PC-3 (cell line): ENCODE measurements at regions not wholly inside any gene's neighbourhood (a gene's known extent, or its start where the extent isn't known, plus 50 kb on each side); places are given as distances from the start of the nearest gene placed in this dataset.

Experiments
- EZH2 ChIP-seq: fragments of 300-600 bp; sonication (generic); IDR thresholded peaks from one replicate; pipeline ENCODE4 v1.6.1; 2017; ENCODE audit warnings: antibody characterized with exemption, mild to moderate bottlenecking, low read length; ENCODE audit not compliant: unreplicated experiment
- EZH2phosphoT487 ChIP-seq: fragments of 300-600 bp; sonication (generic); IDR thresholded peaks from 2 replicates; pipeline ENCODE4 v1.6.1; 2018; ENCODE audit warnings: mild to moderate bottlenecking, antibody characterized with exemption, low read length, borderline replicate concordance
- TF ChIP-seq, protein P1 (sequence below): fragments of 300-600 bp; sonication (generic); conservative IDR thresholded peaks from 2 replicates; pipeline ENCODE4 v1.5.1; 2017; ENCODE audit warnings: antibody characterized with exemption, low read depth, mild to moderate bottlenecking, low read length

DNA sequence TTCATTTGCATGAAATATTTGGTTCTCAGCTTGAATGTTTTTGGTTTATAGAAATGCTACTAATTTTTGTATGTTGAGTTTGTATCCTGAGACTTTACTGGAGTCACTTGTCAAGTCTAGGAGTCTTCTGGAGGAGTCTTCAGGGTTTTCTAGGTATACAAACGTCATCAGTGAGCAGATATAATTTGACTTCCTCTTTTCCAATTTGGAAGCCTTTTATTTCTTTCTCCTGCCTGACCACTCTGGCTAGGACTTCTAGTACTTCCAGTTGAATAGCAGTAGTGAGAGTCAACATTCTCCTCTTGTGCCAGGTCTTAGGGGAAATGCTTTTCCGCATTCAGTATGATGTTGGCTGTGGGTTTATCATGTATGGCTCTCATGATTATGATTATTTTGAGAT lies 55.4 kb upstream of the THUMPD2 start:
- TF ChIP-seq, protein P1, sequence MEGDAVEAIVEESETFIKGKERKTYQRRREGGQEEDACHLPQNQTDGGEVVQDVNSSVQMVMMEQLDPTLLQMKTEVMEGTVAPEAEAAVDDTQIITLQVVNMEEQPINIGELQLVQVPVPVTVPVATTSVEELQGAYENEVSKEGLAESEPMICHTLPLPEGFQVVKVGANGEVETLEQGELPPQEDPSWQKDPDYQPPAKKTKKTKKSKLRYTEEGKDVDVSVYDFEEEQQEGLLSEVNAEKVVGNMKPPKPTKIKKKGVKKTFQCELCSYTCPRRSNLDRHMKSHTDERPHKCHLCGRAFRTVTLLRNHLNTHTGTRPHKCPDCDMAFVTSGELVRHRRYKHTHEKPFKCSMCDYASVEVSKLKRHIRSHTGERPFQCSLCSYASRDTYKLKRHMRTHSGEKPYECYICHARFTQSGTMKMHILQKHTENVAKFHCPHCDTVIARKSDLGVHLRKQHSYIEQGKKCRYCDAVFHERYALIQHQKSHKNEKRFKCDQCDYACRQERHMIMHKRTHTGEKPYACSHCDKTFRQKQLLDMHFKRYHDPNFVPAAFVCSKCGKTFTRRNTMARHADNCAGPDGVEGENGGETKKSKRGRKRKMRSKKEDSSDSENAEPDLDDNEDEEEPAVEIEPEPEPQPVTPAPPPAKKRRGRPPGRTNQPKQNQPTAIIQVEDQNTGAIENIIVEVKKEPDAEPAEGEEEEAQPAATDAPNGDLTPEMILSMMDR = no peak
- TF ChIP-seq EZH2 (no peak), EZH2phosphoT487 (no peak)
